PFSK-1 (cell line): ENCODE measurements at regions not wholly inside any gene's neighbourhood (a gene's known extent, or its start where the extent isn't known, plus 50 kb on each side); places are given as distances from the start of the nearest gene placed in this dataset.

Experiments
- FOXP2 ChIP-seq: optimal IDR thresholded peaks from 2 replicates; pipeline ENCODE3; 2011; ENCODE audit warnings: borderline replicate concordance, control low read depth, inconsistent platforms; ENCODE audit not compliant: insufficient read depth; ENCODE audit errors: extremely low read length, extremely low read depth
- POLR2AphosphoS5 ChIP-seq: IDR thresholded peaks from 2 replicates; pipeline ENCODE4 v1.6.1; 2012; ENCODE audit warnings: low read depth, mild to moderate bottlenecking, control low read depth, low read length, moderate library complexity
- SIN3A ChIP-seq: IDR thresholded peaks from 2 replicates; pipeline ENCODE4 v1.6.1; 2012; ENCODE audit warnings: mild to moderate bottlenecking, low read length, moderate library complexity, borderline replicate concordance; ENCODE audit not compliant: insufficient read depth
- TAF1 ChIP-seq: IDR thresholded peaks from 2 replicates; pipeline ENCODE4 v1.6.1; 2012; ENCODE audit warnings: low read length, control low read depth, borderline replicate concordance; ENCODE audit not compliant: insufficient read depth
- TF ChIP-seq, protein P1 (sequence below), 2 experiments: IDR thresholded peaks; 2 replicates each; pipeline versions ENCODE4 v1.6.1 to v1.8.0; 2011 to 2012; ENCODE audit warnings: low read depth in 2 of 2, low read length in 2 of 2, control low read depth in 1 of 2, inconsistent platforms in 1 of 2, mild to moderate bottlenecking in 1 of 2, moderate library complexity in 1 of 2; ENCODE audit not compliant: insufficient read depth in 1 of 2

DNA sequence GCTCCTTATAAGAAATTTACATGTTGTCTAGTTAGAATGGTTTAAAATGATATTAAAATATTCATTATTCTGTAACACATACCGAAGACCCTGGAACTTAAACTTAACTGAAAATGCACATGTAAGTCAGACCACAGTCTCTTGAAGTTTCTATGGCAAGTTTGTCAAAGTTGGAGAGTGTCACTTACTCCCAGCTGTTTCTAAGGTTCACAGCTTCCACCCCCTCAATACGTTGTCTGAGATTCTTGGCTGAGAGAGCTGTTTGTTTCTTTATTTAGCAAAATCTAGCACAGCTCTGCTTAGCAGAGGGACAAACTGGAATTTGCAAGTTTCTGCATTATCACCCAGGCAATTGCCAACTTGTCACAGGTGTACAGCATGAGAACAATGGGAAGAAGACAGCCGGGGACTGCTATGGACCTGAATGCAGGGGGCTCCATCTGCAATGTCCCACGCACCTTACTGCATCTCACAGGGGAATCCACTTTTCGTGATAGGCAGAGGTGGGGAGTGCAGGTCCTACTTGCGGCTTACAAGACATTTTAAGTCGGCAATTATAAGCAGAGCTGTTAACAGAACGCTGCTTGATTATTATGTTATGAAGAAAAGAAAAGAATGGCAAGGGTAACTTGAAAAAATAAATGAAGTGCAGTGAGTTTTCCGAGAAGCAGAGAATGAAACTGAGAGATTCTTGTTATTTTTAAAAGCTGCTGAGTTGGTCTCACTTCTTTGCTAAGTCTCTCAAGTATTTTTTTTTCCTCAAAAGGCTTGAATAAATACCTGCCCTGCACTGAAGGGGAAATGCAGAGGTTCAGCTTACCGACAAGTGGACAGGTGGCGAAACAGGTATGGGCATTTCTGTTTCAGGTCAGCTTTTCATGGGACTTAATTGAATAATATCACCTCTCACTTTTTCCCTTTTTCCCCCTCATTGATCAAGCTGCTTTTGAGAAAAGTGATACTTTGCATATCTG, 1072.1 kb upstream of the FANCL start:
- TF ChIP-seq SIN3A (no peak), POLR2AphosphoS5 (no peak), FOXP2 (no peak), TAF1 (no peak)
- TF ChIP-seq, protein P1, sequence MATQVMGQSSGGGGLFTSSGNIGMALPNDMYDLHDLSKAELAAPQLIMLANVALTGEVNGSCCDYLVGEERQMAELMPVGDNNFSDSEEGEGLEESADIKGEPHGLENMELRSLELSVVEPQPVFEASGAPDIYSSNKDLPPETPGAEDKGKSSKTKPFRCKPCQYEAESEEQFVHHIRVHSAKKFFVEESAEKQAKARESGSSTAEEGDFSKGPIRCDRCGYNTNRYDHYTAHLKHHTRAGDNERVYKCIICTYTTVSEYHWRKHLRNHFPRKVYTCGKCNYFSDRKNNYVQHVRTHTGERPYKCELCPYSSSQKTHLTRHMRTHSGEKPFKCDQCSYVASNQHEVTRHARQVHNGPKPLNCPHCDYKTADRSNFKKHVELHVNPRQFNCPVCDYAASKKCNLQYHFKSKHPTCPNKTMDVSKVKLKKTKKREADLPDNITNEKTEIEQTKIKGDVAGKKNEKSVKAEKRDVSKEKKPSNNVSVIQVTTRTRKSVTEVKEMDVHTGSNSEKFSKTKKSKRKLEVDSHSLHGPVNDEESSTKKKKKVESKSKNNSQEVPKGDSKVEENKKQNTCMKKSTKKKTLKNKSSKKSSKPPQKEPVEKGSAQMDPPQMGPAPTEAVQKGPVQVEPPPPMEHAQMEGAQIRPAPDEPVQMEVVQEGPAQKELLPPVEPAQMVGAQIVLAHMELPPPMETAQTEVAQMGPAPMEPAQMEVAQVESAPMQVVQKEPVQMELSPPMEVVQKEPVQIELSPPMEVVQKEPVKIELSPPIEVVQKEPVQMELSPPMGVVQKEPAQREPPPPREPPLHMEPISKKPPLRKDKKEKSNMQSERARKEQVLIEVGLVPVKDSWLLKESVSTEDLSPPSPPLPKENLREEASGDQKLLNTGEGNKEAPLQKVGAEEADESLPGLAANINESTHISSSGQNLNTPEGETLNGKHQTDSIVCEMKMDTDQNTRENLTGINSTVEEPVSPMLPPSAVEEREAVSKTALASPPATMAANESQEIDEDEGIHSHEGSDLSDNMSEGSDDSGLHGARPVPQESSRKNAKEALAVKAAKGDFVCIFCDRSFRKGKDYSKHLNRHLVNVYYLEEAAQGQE (IDR thresholded peaks at IDR 0.05; ENCODE audit: insufficient read depth in 1 of 2, low read depth in 2 of 2, low read length in 2 of 2), result no peak

DNA sequence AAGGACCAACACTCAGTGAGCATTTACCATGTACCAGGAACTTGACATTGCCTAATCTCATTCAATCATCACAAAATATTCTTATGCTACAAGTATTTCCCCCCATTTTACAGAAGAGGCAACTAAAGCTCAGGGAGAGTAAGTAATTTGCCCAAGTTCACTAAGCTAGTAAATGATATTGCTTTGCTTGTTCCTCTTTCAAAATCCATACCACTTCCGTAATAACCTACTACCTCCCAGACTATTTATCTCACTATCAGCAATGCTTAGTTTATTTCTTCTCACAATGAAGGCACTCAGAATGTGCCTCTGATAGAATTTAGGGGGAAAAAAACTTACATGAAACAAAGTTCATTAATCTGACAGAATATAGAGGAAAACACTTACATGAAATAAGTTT, 1070.9 kb upstream of the FANCL start:
- TF ChIP-seq FOXP2 (no peak), SIN3A (no peak), TAF1 (no peak), POLR2AphosphoS5 (no peak)
- TF ChIP-seq, protein P1 (IDR thresholded peaks at IDR 0.05; ENCODE audit: insufficient read depth in 1 of 2, low read depth in 2 of 2, low read length in 2 of 2), result no peak

DNA sequence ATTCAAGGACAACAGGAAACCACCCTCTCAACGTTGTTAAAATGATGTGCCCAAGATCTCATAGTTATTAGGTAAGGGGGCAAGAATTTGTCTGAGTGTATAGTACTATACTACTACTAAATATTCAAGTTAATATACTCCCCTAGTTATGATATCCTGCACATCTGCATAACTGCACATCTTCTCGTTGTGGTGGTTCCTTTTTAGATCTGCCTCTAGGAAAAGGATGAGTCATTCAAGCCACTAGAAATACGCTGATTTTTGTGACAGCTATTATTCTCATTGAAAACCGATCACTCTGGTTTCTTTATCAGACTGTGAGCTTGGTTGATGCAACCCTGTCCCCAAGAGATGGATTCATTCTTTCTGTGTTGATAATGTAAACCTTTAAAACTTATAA, 1067.0 kb upstream of the FANCL start:
- TF ChIP-seq TAF1 (no peak), POLR2AphosphoS5 (no peak), SIN3A (no peak), FOXP2 (no peak)
- TF ChIP-seq, protein P1 (IDR thresholded peaks at IDR 0.05; ENCODE audit: insufficient read depth in 1 of 2, low read depth in 2 of 2, low read length in 2 of 2), result no peak

DNA sequence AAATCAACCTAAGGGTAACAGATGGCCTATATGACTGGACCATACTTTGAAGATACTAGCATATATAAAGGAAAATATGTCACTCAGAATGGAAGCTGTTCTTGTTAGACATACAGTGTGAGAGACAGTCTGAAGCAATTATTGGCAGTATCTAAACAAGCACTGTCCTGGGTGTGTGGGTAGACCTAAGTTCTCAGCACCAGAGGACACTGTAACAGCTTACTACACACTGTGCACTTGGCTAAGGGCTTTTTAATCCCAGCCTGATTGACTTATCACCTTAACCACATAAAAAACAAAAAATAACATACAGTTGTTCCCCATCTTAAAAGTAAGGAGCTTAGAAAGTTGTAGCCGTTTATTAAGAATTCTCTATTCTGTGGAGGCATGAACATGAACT, 1066.1 kb upstream of the FANCL start:
- TF ChIP-seq FOXP2 (no peak), TAF1 (no peak), POLR2AphosphoS5 (no peak), SIN3A (no peak)
- TF ChIP-seq, protein P1 (IDR thresholded peaks at IDR 0.05; ENCODE audit: insufficient read depth in 1 of 2, low read depth in 2 of 2, low read length in 2 of 2), result no peak
